Stimulated activated CD4-positive, alpha-beta T cell treated with anti-CD3 and anti-CD28 coated beads, TNF-alpha, amount 100 ng/mL, for 24 hours (primary cell): ENCODE measurements at regions not wholly inside any gene's neighbourhood (a gene's known extent, or its start where the extent isn't known, plus 50 kb on each side); places are given as distances from the start of the nearest gene placed in this dataset.

ENCODE experiments used
- DNase-seq, 3 experiments: peaks; one replicate each; pipeline ENCODE4 v3.0.0-alpha.2; 2020; ENCODE audit warnings: low read depth in 3 of 3

GRCh38 chr5:123785162-123786071 lies 273.4 kb downstream of the CSNK1G3 start:
- DNase-seq, result no peak

GRCh38 chr5:123783421-123783820 lies 271.4 kb downstream of the CSNK1G3 start:
- no peak for DNase-seq

DNA sequence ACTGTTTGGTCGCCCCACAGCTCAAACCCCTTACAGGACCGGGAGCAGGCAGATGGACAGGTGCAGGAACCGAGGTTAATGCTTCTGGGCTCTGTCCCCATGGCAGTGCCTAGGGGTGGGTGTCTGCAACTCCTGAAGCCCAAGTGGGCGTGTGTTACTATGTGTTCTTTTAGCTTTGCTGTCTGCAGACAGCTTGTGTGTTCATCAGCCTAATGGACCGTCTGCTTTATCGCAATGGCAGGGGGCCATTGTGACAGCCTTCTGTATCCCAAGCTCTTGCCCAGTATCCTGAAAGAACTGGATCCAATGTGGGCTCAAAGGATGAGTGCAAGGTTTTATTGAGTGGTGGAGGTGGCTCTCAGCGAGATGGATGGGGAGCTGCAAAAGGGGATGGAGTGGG lies 266.7 kb downstream of the CSNK1G3 start:
- no peak for DNase-seq

- no peak for DNase-seq
Observed at GRCh38 chr5:123776761-123777160, 264.8 kb downstream of the CSNK1G3 start.

- no peak for DNase-seq
Observed at GRCh38 chr5:123771715-123772114, 259.7 kb downstream of the CSNK1G3 start.

- no peak for DNase-seq
Observed at GRCh38 chr5:123763201-123763600, 251.2 kb downstream of the CSNK1G3 start.

- DNase-seq, result no peak
Observed at GRCh38 chr5:123756816-123757215, 244.8 kb downstream of the CSNK1G3 start.

GRCh38 chr5:123756318-123756665 lies 244.3 kb downstream of the CSNK1G3 start:
- DNase-seq, result no peak

DNA sequence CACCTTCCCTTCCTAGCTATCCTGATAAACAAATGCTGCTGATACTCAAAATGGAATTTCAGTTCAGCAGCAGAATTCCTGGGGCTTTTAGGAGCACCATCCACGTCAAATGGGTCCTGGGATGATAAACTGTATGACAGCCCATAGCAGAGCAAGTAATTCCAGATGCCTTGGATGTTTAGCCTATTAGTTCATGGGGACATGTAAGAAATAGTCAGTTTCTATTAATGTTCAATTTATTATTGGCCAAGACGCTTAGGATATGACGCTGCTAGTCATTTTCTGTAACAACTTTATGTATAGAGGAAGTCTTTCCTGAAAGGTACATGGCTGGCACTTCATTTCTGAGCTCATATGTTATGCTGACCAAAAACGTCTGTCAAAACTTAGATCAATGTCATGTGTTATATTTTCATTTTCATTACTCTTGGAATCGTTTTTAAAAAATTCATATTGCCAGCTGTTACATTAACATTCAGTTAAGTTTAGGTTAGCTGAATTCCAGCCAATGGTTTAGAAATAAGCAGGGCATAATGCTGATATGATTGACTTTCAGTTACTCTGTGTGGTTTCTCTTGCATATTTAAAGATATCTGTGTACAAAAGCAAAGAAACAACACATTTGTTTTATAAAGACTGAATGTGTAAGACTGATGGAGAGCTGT lies 243.8 kb downstream of the CSNK1G3 start:
- no peak for DNase-seq

- no peak for DNase-seq
Observed at GRCh38 chr5:123754908-123755307, 242.9 kb downstream of the CSNK1G3 start.

DNA sequence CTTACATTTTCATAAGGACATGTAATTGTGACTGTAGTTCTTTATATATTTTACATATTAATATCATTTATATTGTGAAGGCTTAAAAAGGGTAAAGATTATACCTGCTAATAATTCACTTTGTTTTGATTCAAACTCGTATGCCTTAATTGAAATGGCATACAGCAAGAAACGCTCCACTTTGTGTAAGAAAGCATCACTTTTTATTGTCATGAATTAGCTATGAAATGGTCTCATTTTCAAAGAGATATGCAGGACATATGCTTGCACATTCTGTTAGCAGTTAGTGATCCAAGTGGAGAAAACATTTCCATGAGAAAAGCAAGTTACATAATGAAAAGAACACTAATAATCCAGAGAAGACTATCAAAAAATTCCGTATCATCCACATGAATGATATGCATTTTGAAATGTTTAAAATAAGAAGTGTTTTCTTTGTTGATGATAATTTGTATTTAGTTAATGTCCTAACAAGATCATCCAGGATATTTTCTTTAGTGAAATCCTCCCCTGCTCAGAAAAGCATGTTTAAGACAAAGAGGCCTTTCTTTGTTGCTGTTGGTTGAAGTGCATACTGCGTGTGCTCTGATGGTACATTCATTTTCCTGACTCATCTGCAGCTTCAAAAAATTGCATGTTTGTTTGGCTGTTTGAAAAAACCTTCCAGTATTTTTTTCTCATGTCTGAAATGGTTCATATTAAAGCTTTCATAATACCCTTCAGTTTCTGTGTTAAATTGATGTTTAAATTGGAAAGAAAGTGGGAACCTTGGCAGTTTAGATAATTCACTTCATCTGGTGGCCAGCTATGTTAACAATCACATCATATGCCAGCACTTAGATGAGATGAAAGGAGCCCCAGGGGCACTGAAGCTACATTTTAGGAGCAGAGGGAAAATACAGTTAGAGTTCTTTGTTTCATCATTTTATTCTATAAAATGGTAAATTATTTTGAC lies 242.2 kb downstream of the CSNK1G3 start:
- DNase-seq, result no peak

DNA sequence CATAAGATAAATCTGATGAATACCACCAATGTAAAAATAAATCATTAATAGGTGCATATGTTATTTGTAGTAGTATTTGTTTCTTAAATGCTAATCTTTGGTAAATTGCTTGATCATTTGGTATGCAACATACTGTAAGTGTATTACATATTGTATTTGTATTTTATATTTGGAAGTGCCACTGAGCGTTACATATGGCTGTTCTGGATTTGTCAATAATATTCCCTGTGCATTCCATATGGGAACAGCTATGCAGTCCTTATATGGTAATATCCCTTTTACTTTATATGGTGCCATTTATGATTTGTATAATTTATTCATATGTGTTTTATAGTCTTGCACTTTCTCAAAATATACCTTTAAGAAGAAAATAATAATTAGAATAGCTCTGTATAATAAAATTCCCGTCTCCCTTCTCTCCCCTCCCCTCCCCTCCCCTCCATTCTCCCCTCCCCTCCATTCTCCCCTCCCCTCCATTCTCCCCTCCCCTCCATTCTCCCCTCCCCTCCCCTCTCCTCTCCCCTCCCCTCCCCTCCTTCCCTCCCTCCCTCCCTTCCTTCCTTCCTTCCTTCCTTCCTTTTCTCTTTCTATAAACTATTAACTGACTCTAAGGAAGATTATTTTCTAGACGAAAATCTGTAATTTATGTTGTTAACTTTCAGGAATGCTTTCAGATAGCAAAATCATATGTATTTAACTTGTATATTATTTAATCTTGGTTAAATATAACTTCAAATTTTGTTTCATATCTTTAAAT lies 241.4 kb downstream of the CSNK1G3 start:
- DNase-seq, result no peak

GRCh38 chr5:123752552-123753179 lies 240.7 kb downstream of the CSNK1G3 start:
- no peak for DNase-seq

DNA sequence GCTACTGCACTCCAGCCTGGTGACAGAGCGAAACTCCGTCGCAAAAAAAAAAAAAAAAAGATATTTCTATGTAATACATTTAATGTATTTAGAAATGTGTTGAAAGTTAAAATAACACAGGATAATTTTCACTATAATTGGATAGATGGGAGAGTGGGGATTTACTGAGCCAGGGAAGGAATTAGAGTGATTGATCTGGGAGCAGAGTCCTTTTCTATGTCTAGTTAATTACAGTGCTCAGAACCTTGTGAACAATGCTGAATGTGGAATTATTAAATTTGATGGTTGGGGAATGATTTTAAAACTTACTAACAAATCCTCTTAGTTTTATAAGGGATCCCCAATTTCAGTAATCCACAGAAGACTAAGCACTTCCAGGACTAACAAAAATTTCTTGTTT lies 239.7 kb downstream of the CSNK1G3 start:
- no peak for DNase-seq

- no peak for DNase-seq
Observed at GRCh38 chr5:123748239-123748638, 236.3 kb downstream of the CSNK1G3 start.

- DNase-seq, result no peak
Observed at GRCh38 chr5:123746683-123747360, 234.8 kb downstream of the CSNK1G3 start.

DNA sequence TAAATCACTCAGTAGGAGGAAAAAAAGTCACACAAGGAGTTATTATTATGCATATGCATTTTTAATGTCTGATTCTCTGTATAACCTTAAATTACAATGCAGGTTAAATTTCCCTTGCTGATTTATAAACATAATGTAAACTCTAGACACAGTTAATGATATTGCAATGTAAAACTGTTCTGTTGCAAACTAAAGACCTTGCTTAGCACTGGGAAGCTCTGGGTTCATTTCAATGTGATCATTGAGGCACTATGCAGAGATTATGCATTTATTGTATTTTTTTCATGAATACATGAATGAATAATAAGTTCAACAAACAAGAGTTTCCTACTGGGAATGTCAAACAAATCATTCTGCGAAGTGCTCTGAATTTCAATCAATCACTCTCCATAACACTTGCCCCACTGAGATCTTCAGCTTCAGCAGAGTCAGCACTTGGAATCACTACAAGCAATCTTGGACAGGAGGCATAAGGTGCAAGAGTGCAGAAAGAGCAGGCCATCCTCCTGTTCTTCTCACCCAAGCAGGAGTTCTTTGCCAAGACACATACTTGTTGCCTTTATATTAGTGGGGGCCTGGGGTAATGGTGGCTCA lies 232.1 kb downstream of the CSNK1G3 start:
- no peak for DNase-seq

DNA sequence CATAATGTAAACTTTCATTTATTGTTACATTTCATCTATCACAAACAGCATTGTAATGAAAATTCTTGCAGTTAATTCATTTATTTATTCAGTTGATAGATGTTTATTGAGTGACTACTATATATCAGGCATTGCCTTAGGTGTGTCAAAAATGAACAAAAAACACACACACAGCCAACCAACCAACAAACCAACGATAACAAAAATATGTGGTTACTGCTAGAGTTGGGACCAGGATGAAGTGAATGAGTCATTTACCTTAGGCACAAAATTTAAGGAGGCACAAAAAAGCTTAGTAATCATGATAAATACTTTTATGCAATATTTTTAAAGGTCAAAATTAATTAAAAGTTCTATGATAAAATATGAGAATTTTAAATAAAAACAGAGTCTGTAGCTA lies 223.4 kb downstream of the CSNK1G3 start:
- no peak for DNase-seq

DNA sequence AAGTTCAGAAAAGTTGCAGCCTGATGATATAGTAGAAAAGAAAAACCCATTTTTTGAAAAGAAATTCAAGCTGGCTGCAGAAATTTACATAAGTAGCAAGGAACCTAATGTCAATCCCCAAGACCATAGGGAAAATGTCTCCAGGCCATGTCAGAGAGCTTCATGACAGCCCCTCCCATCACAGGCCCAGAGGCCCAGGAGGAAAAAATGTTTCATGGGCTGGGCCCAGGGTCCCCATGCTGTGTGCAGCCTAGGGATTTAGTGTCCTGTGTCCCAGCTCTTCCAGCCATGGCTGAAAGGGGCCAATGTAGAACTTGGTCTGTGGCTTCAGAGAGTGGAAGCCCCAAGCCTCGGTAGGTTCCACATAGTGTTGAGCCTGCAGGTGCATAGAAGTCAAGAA lies 220.3 kb downstream of the CSNK1G3 start:
- no peak for DNase-seq

GRCh38 chr5:123722451-123722850 lies 210.5 kb downstream of the CSNK1G3 start:
- DNase-seq, result no peak
